ENCODE measurements at regions not wholly inside any gene's neighbourhood (a gene's known extent, or its start where the extent isn't known, plus 50 kb on each side); places are given as distances from the start of the nearest gene placed in this dataset.
"Not testable (repeated sequence)": the region's sequence is repeated elsewhere in the genome, so short reads cannot be mapped to it uniquely, and the experiment has no call there.

DNA sequence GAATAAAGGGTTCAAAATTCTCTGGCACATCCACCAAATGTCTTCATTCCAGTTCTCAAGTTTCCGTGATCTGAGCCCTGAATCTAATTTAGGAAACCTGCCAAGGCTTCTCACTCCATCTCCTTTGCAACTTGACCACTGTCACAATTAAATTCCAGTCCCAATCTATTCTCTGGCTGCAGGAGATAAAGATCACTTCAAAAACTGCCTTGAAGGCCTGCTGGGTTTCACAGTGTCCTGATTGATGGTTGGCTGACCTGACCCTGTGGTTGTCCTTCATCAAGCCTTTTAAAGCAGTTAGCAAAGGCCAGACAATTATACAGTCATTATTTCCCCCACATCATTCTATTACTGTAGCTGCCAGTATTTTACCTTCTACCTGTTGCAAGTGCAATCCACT lies 60.3 kb upstream of the DNAJC10 start:
- Histone ChIP-seq H3K4me1 (ENCODE audit: control insufficient read depth, insufficient read depth, low read length) (no peaks in the 10 kb centered on the region), H3K27me3 (ENCODE audit: control insufficient read depth, insufficient read depth, low read length) (no peaks in the 10 kb centered on the region), H3K36me3 (ENCODE audit: control insufficient read depth, insufficient read depth, low read length) (no peaks in the 10 kb centered on the region), H3K27ac (ENCODE audit: low read length) (no peak overlapping the region), H3K4me3 (ENCODE audit: low read length) (no peak overlapping the region), H3K9me3 (ENCODE audit: control insufficient read depth, insufficient read depth, low read length) (no peaks in the 10 kb centered on the region)
- no CpG with 5 or more reads among the region's 1 CpG for WGBS (ENCODE audit: insufficient coverage, insufficient read length)
- DNase-seq (ENCODE audit: low read depth, low spot score) = no peak

- no peak for DNase-seq (ENCODE audit: low read depth, low spot score)
- no peak overlapping the region for H3K27ac ChIP-seq (ENCODE audit: low read length)
- no peaks in the 10 kb centered on the region for H3K36me3 ChIP-seq (ENCODE audit: control insufficient read depth, insufficient read depth, low read length)
- no peaks in the 10 kb centered on the region for H3K9me3 ChIP-seq (ENCODE audit: control insufficient read depth, insufficient read depth, low read length)
- no peaks in the 10 kb centered on the region for H3K4me1 ChIP-seq (ENCODE audit: control insufficient read depth, insufficient read depth, low read length)
- no peaks in the 10 kb centered on the region for H3K27me3 ChIP-seq (ENCODE audit: control insufficient read depth, insufficient read depth, low read length)
- WGBS (ENCODE audit: insufficient coverage, insufficient read length) = no CpG with 5 or more reads among the region's 1 CpG
- no peak overlapping the region for H3K4me3 ChIP-seq (ENCODE audit: low read length)
These were observed 51.8 kb upstream of the DNAJC10 start for GRCh38 chr2:182664212-182664611.

DNA sequence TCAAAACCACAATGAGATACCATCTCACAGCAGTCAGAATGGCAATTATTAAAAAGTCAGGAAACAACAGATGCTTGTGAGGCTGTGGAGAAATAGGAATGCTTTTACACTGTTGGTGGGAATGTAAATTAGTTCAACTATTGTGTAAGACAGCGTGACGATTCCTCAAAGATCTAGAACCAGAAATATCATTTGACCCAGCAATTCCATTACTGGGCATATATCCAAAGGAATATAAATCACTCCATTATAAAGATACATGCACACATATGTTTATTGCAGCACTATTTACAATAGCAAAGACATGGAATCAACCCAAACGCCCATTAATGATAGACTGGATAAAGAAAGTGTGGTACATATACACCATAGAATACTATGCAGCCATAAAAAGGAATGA lies 50.6 kb upstream of the DNAJC10 start:
- H3K4me1 ChIP-seq (ENCODE audit: control insufficient read depth, insufficient read depth, low read length) = not testable (repeated sequence)

More for the DNA sequence above, 50.6 kb upstream of the DNAJC10 start:
- H3K27me3 ChIP-seq (ENCODE audit: control insufficient read depth, insufficient read depth, low read length); H3K9me3 ChIP-seq (ENCODE audit: control insufficient read depth, insufficient read depth, low read length); DNase-seq (ENCODE audit: low read depth, low spot score); H3K27ac ChIP-seq (ENCODE audit: low read length); H3K36me3 ChIP-seq (ENCODE audit: control insufficient read depth, insufficient read depth, low read length); H3K4me3 ChIP-seq (ENCODE audit: low read length): not testable (repeated sequence)
- WGBS (ENCODE audit: insufficient coverage, insufficient read length) = no CpG with 5 or more reads among the region's 3 CpGs

Data from iPS DF 6.9 (cell line).